WTC11 (cell line): ENCODE measurements at regions not wholly inside any gene's neighbourhood (a gene's known extent, or its start where the extent isn't known, plus 50 kb on each side); places are given as distances from the start of the nearest gene placed in this dataset.
"Not testable (repeated sequence)": the region's sequence is repeated elsewhere in the genome, so short reads cannot be mapped to it uniquely, and the experiment has no call there.

Source experiments
- ESRRA ChIP-seq: sonication (generic); formaldehyde crosslinking; IDR thresholded peaks from 2 replicates; pipeline ENCODE4 v1.8.1; 2022; ENCODE audit warnings: mild to moderate bottlenecking, missing genetic modification reagents, borderline replicate concordance
- NR1H2 ChIP-seq: sonication (generic); formaldehyde crosslinking; IDR thresholded peaks from 2 replicates; pipeline ENCODE4 v1.9.0; 2021; ENCODE audit warnings: mild to moderate bottlenecking, moderate library complexity, missing genetic modification reagents
- TF ChIP-seq, protein P1 (sequence below): fragments of 200-600 bp; IDR thresholded peaks from 2 replicates; pipeline ENCODE4 v1.8.0; 2022; ENCODE audit warnings: antibody characterized with exemption
- TF ChIP-seq, protein P2 (sequence below): fragments of 250-450 bp; sonication (Bioruptor Pico); IDR thresholded peaks from 2 replicates; pipeline ENCODE4 v2.1.2; 2022; ENCODE audit warnings: mild to moderate bottlenecking, moderate library complexity

DNA sequence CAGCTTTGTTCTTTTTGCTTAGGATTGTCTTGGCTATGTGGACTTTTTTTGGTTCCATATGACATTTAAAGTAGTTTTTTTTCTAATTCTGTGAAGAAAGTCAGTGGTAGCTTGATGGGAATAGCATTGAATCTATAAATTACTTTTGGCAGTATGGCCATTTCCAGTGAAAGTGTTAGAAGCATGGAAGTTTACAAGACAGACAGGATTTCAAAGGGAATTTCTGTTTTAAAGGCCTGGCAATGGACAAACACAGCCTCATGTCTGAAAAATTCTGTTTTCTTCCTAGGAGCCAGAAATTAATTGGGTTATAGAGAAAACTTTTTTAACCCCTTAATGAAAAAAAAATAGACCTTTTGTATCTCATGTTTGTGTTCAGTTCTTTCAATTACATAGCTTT is 184.4 kb downstream of the ATP23 start:
- not testable (repeated sequence) for TF ChIP-seq NR1H2, ESRRA (CRISPR knock-in tag)
- TF ChIP-seq, protein P1, sequence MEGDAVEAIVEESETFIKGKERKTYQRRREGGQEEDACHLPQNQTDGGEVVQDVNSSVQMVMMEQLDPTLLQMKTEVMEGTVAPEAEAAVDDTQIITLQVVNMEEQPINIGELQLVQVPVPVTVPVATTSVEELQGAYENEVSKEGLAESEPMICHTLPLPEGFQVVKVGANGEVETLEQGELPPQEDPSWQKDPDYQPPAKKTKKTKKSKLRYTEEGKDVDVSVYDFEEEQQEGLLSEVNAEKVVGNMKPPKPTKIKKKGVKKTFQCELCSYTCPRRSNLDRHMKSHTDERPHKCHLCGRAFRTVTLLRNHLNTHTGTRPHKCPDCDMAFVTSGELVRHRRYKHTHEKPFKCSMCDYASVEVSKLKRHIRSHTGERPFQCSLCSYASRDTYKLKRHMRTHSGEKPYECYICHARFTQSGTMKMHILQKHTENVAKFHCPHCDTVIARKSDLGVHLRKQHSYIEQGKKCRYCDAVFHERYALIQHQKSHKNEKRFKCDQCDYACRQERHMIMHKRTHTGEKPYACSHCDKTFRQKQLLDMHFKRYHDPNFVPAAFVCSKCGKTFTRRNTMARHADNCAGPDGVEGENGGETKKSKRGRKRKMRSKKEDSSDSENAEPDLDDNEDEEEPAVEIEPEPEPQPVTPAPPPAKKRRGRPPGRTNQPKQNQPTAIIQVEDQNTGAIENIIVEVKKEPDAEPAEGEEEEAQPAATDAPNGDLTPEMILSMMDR: not testable (repeated sequence)
- TF ChIP-seq, protein P2, sequence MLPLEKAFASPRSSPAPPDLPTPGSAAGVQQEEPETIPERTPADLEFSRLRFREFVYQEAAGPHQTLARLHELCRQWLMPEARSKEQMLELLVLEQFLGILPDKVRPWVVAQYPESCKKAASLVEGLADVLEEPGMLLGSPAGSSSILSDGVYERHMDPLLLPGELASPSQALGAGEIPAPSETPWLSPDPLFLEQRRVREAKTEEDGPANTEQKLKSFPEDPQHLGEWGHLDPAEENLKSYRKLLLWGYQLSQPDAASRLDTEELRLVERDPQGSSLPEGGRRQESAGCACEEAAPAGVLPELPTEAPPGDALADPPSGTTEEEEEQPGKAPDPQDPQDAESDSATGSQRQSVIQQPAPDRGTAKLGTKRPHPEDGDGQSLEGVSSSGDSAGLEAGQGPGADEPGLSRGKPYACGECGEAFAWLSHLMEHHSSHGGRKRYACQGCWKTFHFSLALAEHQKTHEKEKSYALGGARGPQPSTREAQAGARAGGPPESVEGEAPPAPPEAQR (CRISPR knock-in tag): not testable (repeated sequence)
